HEK293 (cell line): ENCODE measurements at regions not wholly inside any gene's neighbourhood (a gene's known extent, or its start where the extent isn't known, plus 50 kb on each side); places are given as distances from the start of the nearest gene placed in this dataset.

Experiments
- CTCF ChIA-PET: fragments of 350-600 bp; formaldehyde crosslinking; extraction: SDS; loops from one replicate; lab custom pipeline; 2021; ENCODE audit warnings: antibody characterized with exemption; lab: Yijun Ruan, JAX
- POLR2A ChIA-PET: fragments of 300-600 bp; formaldehyde crosslinking; extraction: SDS; loops from one replicate; lab custom pipeline; 2020; ENCODE audit warnings: antibody characterized with exemption, inconsistent platforms; lab: Yijun Ruan, JAX
- H3K27ac ChIP-seq: fragments of 200-500 bp; sonication (Bioruptor generic); 2 replicates; pipeline ENCODE4 v1.5.1; 2014; ENCODE audit warnings: low read depth, low read length, control low read depth, inconsistent platforms; ENCODE audit errors: extremely low read depth
- H3K36me3 ChIP-seq, 2 experiments: fragments of 200-500 bp in 1 of 2; sonication (Bioruptor generic) in 1 of 2; 1 replicate in 1 of 2; 2 replicates in 1 of 2; pipeline ENCODE4 v1.5.1; 2014 to 2017; ENCODE audit warnings: inconsistent platforms in 2 of 2, low read length in 2 of 2; ENCODE audit not compliant: control insufficient read depth in 2 of 2, insufficient read depth in 1 of 2
- H3K4me1 ChIP-seq: fragments of 200-500 bp; sonication (Bioruptor generic); 2 replicates; pipeline ENCODE4 v1.5.1; 2014; ENCODE audit warnings: mild to moderate bottlenecking, low read length, inconsistent platforms; ENCODE audit not compliant: control insufficient read depth, insufficient read depth
- H3K4me3 ChIP-seq: 2 replicates; pipeline ENCODE4 v1.5.1; 2011; ENCODE audit warnings: low read depth, mild to moderate bottlenecking, control low read depth, low read length, moderate library complexity
- H3K9me3 ChIP-seq: fragments of 200-500 bp; sonication (Bioruptor generic); 2 replicates; pipeline ENCODE4 v1.5.1; 2014; ENCODE audit warnings: low read depth, low read length, inconsistent platforms; ENCODE audit not compliant: control insufficient read depth, insufficient read depth
- HOXA7 ChIP-seq: sonication (generic); formaldehyde crosslinking; IDR thresholded peaks from 2 replicates; pipeline ENCODE4 v1.8.1; 2022; ENCODE audit warnings: missing genetic modification reagents, borderline replicate concordance
- ZBTB7A ChIP-seq: fragments of 450-650 bp; formaldehyde crosslinking; IDR thresholded peaks from 2 replicates; pipeline ENCODE4 v1.5.1; 2016; ENCODE audit warnings: low read depth, missing biosample characterization, missing genetic modification characterization
- ZEB2 ChIP-seq: fragments of 450-650 bp; formaldehyde crosslinking; IDR thresholded peaks from 2 replicates; pipeline ENCODE4 v1.5.1; 2016; ENCODE audit warnings: missing biosample characterization, missing genetic modification characterization
- ZNF23 ChIP-seq: fragments of 450-650 bp; formaldehyde crosslinking; IDR thresholded peaks from 2 replicates; pipeline ENCODE4 v1.5.1; 2016; ENCODE audit warnings: missing biosample characterization, missing genetic modification characterization, borderline replicate concordance
- ZNF48 ChIP-seq: fragments of 450-650 bp; formaldehyde crosslinking; IDR thresholded peaks from 2 replicates; pipeline ENCODE4 v1.5.1; 2016; ENCODE audit warnings: missing biosample characterization, missing genetic modification characterization
- ZNF521 ChIP-seq: fragments of 450-650 bp; formaldehyde crosslinking; IDR thresholded peaks from 2 replicates; pipeline ENCODE4 v1.5.1; 2017; ENCODE audit warnings: missing biosample characterization, mild to moderate bottlenecking, missing genetic modification characterization
- ZNF776 ChIP-seq: fragments of 450-650 bp; formaldehyde crosslinking; IDR thresholded peaks from 2 replicates; pipeline ENCODE4 v1.5.0; 2017; ENCODE audit warnings: missing biosample characterization, missing genetic modification characterization, borderline replicate concordance
- TF ChIP-seq, protein P1 (sequence below): fragments of 450-650 bp; formaldehyde crosslinking; IDR thresholded peaks from 2 replicates; pipeline ENCODE4 v1.5.1; 2016; ENCODE audit warnings: missing biosample characterization, missing genetic modification characterization, borderline replicate concordance
- TF ChIP-seq, protein P2 (sequence below): fragments of 450-650 bp; formaldehyde crosslinking; IDR thresholded peaks from 2 replicates; pipeline ENCODE4 v1.5.1; 2017; ENCODE audit warnings: missing biosample characterization, mild to moderate bottlenecking, missing genetic modification characterization, moderate library complexity
- TF ChIP-seq, protein P3 (sequence below): fragments of 450-650 bp; formaldehyde crosslinking; IDR thresholded peaks from 2 replicates; pipeline ENCODE4 v1.5.1; 2016; ENCODE audit warnings: missing biosample characterization, missing genetic modification characterization
- TF ChIP-seq, protein P4 (sequence below): fragments of 450-650 bp; formaldehyde crosslinking; IDR thresholded peaks from 2 replicates; pipeline ENCODE4 v1.5.1; 2016; ENCODE audit warnings: missing biosample characterization, missing genetic modification characterization, borderline replicate concordance

DNA sequence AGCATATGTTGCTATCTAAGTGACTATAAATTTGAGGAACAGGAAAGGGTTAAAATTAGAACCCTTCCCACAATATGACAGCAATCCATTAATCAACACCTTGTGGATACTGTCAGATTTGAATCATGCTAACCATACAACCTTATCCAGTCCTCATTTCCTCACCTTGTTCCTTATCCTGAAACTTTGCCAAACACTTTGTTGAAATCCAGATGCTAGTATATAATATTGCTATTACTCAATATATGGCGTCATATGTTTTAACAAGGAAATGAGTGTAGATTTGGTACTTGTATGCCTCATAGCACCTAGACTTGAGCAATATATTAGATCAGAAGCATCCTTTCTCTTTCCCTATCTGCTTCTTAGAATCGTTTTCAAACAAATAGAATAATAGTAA is 66.3 kb upstream of the SLC25A13 start (continued):
- TF ChIP-seq, protein P1, sequence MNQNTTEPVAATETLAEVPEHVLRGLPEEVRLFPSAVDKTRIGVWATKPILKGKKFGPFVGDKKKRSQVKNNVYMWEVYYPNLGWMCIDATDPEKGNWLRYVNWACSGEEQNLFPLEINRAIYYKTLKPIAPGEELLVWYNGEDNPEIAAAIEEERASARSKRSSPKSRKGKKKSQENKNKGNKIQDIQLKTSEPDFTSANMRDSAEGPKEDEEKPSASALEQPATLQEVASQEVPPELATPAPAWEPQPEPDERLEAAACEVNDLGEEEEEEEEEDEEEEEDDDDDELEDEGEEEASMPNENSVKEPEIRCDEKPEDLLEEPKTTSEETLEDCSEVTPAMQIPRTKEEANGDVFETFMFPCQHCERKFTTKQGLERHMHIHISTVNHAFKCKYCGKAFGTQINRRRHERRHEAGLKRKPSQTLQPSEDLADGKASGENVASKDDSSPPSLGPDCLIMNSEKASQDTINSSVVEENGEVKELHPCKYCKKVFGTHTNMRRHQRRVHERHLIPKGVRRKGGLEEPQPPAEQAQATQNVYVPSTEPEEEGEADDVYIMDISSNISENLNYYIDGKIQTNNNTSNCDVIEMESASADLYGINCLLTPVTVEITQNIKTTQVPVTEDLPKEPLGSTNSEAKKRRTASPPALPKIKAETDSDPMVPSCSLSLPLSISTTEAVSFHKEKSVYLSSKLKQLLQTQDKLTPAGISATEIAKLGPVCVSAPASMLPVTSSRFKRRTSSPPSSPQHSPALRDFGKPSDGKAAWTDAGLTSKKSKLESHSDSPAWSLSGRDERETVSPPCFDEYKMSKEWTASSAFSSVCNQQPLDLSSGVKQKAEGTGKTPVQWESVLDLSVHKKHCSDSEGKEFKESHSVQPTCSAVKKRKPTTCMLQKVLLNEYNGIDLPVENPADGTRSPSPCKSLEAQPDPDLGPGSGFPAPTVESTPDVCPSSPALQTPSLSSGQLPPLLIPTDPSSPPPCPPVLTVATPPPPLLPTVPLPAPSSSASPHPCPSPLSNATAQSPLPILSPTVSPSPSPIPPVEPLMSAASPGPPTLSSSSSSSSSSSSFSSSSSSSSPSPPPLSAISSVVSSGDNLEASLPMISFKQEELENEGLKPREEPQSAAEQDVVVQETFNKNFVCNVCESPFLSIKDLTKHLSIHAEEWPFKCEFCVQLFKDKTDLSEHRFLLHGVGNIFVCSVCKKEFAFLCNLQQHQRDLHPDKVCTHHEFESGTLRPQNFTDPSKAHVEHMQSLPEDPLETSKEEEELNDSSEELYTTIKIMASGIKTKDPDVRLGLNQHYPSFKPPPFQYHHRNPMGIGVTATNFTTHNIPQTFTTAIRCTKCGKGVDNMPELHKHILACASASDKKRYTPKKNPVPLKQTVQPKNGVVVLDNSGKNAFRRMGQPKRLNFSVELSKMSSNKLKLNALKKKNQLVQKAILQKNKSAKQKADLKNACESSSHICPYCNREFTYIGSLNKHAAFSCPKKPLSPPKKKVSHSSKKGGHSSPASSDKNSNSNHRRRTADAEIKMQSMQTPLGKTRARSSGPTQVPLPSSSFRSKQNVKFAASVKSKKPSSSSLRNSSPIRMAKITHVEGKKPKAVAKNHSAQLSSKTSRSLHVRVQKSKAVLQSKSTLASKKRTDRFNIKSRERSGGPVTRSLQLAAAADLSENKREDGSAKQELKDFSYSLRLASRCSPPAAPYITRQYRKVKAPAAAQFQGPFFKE: no peak

DNA sequence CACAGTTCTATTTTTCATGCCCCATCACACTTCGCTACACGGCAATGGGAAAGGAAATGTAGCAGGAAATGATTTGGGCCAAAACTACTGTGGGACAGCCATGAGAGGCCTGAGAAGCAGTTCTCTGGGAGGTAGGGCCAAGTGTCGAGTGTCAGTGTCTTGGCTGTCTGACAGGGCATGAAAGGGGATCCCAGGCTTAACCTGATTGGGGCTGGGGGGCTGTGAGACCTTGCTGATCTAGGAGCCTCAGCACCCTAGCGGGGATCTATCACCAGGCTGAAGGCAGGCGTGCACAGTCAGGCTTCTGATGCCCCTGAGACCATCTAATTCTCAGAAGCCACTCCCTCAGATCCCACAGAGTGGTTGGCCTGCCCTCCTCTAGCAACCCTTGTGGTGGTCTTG is 58.2 kb upstream of the SLC25A13 start:
- 0 out of 2 replicates have a peak, but pooled peaks cover 2% of the 10 kb centered on the region for H3K4me1 ChIP-seq
- ChIA-PET CTCF (no interaction called here), POLR2A (no interaction called here)
- no peak overlapping the region for H3K27ac ChIP-seq
- H3K4me3 ChIP-seq: no peak overlapping the region
- H3K9me3 ChIP-seq: no peaks in the 10 kb centered on the region
- H3K36me3 ChIP-seq: no peaks in the 10 kb centered on the region
- TF ChIP-seq, protein P2, sequence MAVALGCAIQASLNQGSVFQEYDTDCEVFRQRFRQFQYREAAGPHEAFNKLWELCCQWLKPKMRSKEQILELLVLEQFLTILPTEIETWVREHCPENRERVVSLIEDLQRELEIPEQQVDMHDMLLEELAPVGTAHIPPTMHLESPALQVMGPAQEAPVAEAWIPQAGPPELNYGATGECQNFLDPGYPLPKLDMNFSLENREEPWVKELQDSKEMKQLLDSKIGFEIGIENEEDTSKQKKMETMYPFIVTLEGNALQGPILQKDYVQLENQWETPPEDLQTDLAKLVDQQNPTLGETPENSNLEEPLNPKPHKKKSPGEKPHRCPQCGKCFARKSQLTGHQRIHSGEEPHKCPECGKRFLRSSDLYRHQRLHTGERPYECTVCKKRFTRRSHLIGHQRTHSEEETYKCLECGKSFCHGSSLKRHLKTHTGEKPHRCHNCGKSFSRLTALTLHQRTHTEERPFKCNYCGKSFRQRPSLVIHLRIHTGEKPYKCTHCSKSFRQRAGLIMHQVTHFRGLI (tag by site-specific recombination): no peak
- TF ChIP-seq, protein P3, sequence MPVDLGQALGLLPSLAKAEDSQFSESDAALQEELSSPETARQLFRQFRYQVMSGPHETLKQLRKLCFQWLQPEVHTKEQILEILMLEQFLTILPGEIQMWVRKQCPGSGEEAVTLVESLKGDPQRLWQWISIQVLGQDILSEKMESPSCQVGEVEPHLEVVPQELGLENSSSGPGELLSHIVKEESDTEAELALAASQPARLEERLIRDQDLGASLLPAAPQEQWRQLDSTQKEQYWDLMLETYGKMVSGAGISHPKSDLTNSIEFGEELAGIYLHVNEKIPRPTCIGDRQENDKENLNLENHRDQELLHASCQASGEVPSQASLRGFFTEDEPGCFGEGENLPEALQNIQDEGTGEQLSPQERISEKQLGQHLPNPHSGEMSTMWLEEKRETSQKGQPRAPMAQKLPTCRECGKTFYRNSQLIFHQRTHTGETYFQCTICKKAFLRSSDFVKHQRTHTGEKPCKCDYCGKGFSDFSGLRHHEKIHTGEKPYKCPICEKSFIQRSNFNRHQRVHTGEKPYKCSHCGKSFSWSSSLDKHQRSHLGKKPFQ (tag by site-specific recombination): no peak
- no peak for TF ChIP-seq ZNF48 (tag by site-specific recombination)
- no peak for TF ChIP-seq ZNF23 (tag by site-specific recombination)
- TF ChIP-seq ZBTB7A (tag by site-specific recombination): no peak
- TF ChIP-seq HOXA7 (CRISPR knock-in tag): no peak
- TF ChIP-seq ZNF521 (tag by site-specific recombination): no peak
- TF ChIP-seq ZEB2: no peak
- TF ChIP-seq, protein P4, sequence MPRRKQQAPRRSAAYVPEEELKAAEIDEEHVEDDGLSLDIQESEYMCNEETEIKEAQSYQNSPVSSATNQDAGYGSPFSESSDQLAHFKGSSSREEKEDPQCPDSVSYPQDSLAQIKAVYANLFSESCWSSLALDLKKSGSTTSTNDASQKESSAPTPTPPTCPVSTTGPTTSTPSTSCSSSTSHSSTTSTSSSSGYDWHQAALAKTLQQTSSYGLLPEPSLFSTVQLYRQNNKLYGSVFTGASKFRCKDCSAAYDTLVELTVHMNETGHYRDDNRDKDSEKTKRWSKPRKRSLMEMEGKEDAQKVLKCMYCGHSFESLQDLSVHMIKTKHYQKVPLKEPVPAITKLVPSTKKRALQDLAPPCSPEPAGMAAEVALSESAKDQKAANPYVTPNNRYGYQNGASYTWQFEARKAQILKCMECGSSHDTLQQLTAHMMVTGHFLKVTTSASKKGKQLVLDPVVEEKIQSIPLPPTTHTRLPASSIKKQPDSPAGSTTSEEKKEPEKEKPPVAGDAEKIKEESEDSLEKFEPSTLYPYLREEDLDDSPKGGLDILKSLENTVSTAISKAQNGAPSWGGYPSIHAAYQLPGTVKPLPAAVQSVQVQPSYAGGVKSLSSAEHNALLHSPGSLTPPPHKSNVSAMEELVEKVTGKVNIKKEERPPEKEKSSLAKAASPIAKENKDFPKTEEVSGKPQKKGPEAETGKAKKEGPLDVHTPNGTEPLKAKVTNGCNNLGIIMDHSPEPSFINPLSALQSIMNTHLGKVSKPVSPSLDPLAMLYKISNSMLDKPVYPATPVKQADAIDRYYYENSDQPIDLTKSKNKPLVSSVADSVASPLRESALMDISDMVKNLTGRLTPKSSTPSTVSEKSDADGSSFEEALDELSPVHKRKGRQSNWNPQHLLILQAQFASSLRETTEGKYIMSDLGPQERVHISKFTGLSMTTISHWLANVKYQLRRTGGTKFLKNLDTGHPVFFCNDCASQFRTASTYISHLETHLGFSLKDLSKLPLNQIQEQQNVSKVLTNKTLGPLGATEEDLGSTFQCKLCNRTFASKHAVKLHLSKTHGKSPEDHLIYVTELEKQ (tag by site-specific recombination): no peak
- TF ChIP-seq ZNF776: no peak
